Stimulated activated naive CD4-positive, alpha-beta T cell treated with Interleukin-2 at 50 U/mL for 16 hours (primary cell): ENCODE measurements at regions not wholly inside any gene's neighbourhood (a gene's known extent, or its start where the extent isn't known, plus 50 kb on each side); places are given as distances from the start of the nearest gene placed in this dataset.

Experiments
- DNase-seq: peaks from one replicate; lab custom pipeline; 2025; lab: John Stamatoyannopoulos, UW

DNA sequence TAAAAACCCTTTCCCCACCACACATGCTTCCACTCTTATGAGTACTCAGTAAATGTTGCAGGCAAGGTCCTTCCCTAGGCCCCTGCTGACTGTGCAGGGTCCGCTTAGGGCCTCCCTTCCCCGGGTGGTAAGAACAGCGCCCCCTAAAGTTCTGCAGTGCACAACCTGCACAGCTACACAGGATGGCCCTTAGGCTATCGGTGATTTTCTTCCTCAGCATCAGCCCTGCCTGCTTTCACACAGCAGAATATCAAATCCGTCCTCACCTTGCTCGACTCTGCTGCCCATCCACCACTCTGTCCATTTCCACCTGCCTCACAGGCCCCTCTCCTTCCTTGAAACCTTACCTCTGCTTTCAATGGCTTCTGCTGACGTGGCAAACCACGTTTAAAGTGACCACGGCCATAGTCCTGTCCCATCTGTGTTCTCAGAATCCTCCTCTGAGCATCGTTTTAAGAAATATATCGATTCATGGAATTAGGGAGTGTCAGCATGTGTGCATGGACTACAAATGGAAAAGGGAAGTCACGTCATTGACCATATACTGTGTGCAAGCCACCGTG lies 51.4 kb upstream of the TMEM132E start:
- no peak for DNase-seq

DNA sequence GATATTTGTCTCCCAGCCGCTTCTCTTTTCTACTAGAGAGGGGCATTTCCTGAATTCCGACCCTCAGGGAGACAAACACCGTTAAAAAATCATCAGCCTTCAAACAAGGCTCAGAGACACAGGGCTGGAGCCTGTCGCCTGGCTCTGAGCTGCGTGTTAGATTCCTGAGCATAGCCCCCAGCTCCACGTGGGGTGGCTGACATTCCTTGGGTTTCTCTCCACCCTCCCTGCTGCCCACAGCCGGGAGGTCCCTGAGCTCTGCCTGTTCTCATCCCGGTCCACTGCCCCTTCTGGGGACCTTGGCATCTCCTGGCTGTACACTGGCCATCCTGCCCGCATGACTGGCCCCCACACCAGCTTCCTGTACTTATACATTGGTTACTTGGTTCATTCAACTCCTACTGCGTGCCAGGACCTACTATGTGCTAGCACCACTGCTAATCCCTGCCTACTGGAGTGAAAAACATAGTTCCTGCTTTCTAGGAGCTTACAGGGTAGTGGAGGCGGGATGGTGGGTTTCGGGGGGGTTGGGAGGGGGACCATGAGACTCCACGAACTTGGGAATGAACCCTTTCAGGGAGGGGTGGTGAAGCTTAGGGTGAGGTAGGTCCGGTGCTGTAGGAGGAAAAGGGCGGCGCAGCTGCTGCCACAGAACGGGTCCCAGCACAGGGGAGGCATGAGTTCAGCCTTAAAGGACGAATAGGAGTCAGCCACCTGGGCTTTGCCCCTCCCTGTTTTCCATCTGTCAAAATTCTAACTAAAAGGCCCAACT lies 52.1 kb upstream of the TMEM132E start:
- DNase-seq: no peak

DNA sequence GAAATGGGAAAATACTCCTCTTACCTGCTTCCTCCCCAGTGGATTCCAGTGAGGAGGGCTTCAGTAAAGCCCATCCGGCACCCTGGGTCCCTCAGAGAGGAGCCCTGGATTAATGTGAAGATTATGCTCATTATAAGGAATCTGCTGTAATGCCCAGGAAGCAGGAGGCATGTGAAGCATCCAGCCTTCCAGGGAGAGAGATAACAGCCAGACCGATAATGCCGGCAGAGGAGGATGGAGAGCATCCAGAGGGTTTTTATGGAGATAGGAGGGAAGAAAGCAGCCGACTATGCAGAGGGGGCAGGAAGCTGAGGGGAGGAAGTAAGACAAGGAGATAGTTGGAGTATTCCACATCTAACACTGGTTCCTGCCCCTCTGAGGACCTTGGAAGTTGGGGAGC lies 53.7 kb upstream of the TMEM132E start:
- no peak for DNase-seq

DNA sequence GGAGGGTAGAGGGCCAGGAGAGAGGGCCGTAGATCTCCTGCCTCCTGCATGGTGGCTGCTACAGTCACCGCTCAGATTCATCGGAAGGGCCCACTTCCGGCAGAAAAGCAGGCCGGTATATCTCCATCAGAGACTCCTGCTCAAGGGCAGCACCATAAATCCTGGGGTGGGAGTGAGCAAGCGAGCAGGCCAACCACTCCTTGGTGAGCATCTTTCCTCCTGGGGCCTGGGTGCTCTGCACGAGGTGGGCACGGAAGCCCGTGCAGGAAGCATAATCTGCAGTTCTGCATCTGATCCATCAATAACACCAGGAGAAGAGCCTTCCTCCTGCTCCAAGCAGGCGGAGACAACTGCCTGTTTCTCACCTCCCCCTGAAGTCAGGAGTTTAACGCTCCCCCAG lies 57.4 kb upstream of the TMEM132E start:
- DNase-seq: no peak

DNA sequence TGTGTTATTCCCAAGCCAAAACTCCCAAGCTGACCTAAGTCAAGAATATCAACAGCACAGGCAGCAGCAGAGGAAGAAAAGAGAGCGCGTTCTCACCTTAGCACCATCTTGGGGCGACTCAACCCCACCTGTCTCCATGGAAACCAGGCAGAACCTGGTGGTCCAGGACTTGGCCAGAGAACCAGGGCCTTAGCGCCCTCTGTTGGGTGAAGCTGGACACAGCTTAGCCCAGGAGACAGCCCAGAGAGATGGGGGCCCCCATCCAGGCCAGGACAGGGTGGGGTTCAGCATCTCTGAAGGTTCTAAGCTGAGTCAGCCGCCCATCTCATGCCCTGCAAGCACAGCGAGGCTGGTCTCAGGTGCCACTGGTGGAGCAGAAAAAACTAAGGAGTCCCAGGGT lies 60.1 kb upstream of the TMEM132E start:
- DNase-seq: no peak

DNA sequence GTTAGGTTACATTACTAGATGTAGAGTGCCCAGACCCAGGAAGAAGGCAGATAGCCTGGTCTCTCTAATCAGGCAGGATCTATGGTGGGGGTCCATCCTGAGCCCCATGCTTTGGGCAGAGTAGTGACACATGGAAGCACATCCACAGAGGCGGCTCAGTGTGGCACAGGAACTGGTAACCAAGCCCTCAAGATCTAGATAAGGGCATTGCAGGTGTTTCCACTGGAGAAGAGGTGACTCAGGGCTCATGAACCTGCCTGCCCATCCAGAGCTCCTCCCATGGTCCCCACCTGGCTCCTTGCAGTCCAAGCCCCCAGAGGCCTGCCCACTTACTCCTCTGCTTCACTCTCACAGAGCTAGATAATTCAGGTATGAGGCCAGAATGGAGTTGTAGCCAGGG lies 62.0 kb upstream of the TMEM132E start:
- DNase-seq: no peak

DNA sequence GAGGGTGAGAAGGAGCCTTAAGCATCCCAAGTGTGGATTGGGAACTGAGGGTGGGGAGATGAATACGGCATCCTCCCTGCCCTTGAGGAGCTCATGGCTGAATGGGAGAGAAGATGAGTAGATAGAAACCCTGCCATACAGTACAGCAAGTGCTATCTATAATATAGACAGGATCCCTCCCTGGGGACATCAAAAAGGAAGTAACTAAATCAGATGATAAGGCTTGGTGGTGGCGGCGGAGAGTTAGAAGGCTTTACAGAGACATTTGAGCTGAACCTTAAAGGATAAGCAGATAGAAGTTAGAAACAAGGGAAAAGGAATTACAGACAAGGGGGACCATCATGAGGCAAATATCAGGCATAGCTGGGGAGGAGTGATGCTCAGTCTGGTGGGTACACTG lies 67.5 kb upstream of the TMEM132E start:
- DNase-seq: no peak

DNA sequence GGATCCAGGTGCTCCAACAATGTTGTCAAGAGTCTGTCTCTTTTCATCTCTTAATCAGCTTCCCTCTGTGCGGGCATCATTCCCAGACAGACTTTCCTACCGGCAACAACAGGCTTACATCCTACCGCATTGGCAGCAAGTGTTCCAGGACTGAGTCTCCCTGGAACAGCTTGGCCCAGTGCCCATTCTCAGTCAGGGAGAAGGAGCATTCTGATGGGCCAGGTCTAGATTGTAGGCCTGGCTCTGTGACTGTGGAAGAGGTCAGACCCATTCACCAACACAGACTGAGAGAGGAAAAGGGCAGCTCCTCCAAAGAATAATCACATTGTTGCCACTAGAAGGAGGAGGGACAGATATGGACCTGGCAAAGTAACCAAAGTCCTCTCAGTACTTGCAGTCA lies 68.1 kb upstream of the TMEM132E start:
- no peak for DNase-seq

DNA sequence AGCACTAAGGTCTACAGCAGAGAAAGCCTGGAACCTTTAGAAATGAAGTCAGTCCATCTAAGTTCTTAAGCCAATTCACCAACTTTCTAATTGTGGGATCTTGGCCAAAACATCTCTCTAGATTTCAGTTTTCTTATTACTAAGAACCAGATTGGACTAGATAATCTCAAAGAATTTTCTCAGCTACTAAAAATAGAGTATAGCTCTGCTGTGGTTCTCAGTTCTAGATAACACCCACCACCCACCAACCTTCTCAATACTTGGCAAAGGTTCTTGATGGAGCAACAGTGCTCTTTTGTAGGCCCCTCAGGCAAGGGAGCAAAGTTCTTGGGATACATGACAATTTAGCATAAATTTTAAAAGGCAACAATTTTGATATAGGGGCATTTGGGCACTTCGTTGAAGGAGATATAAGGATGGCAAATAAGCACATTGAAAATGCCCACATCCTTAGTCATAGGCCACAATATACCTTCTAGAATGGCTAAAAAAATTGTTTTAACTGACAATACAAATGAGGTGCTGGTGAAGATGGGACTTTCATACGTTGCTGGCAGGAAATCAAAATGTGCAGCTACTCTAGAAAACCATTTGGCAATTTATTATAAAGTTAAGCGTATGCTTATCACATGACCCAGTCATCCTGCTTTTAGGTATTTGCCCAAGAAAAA lies 74.4 kb upstream of the TMEM132E start:
- DNase-seq: no peak

DNA sequence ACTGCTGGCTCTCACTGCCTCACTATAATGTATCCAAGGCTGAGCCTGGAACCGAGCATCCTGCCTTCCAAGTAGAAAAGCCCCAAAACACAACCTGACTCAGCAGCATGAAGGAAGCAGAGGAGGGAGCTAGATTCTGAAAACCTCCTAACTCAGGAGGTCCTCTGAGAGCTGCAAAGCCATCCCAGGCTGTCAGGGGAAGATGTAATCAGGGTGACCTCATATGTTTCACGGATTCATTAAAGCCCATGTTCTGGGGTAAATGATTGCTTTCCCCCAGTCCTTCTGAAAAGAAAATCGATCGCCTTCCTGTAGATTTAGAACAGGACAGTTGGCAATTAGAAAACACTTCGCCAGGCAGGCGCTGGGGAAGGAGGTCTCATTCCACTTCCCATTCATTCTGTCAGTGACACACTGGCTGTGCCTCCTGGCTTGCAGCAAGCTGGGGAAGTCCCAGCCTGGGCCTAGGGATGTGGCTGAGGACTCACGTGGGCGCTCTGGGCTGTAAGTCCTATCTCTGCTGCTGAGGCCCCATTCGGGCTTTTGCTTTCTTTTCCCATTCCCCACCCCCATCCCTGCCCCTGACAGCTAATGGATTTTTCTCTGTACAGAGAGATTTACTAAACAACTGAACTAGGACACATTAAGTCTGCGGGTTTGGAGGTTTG lies 75.7 kb upstream of the TMEM132E start:
- DNase-seq: no peak

DNA sequence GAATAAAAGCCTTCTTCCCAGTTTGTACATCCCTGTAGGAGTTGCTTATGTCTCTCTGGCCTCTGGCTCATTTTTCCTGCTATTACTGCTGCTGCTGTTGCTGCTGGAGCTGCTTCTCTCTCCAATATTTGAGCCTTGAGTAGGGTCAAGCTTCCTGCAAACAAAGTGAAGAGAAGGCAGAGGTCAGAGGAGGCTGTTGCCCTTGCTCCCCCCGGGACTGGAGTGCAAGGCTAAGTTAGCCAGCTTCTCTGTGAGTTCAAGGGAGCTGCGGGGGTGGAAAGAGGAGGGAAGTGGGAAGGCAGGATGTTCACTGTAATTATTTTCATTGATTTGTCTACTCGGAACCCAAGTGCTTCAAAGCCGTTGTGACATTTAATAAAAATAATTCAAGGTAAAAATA lies 77.0 kb upstream of the TMEM132E start:
- no peak for DNase-seq

DNA sequence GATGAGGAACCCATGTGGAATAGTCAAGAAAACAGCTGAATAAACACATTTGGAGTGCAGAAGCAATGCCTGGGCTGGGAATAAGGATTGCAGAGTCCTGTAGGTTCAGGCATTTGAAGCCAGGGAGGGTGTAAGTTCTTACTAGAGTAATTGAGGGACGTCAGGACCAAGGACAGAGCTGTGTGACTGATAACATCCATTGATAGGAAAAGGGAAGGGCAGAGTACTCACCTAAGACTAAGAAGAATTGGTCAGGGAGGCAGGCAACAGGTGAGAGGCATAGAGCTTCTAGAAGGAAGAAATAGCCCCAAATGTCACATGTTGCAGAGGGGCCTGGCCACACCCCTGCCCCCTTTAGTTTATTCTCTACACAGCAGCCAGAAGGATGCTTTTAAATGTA lies 79.8 kb upstream of the TMEM132E start:
- DNase-seq: no peak

DNA sequence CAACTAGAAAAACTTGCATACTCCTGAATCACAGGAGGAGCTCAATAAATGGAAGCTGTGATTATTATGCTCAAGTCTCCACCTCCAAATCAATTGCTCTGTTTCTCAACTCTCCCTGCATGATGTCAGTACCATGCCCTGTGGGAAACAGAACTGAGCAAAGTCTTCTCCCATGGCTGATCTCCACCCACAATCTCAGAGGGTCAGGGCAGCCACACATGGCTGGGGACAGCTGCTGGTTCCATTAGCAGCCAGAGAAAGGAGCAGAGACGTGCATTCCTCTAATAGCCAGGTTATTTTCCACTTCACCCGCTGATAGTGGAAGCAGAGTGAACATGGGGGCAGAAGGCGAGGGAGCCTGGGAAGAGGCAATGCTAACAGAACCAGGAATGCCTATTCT lies 85.5 kb upstream of the TMEM132E start:
- DNase-seq: no peak

DNA sequence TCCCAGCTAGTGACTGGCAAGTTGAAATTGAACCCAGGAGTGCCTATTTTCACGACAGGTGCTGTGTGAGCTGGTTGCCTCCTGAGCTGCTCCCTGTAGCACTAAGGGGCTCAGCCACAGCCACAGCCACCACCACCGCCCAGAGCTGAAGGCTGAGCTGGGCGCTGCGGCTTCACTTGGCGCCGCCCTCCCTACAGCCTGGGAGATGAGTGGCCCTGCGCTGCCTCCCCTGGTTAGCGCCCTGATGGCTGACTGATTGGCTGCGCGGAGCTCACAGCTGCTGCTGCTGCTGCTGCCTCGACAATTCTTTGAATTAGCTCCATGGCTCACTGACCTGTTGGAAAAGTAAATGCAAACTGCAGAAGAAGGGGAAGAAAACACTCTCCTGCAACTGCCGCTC lies 91.8 kb upstream of the TMEM132E start:
- DNase-seq: no peak

DNA sequence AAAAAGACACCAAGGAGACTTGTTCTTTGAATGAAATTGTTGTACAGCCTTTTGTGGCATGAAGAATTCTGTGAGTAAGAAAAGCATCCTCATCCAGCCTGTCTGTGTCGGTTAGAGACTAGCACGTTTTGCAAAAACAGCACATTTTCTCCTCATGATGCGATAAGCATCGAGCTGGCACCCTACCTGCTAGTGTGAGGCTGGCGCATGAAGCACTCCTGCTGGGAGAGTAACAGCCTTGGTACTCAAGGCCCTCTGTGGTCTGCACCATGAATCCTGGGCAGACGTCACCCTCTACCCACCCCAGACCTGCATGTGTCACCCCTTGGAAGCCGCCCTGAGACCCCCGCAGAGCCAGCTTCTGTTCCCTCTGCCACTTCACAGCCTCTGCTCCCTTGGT lies 92.6 kb upstream of the TMEM132E start:
- DNase-seq: no peak

DNA sequence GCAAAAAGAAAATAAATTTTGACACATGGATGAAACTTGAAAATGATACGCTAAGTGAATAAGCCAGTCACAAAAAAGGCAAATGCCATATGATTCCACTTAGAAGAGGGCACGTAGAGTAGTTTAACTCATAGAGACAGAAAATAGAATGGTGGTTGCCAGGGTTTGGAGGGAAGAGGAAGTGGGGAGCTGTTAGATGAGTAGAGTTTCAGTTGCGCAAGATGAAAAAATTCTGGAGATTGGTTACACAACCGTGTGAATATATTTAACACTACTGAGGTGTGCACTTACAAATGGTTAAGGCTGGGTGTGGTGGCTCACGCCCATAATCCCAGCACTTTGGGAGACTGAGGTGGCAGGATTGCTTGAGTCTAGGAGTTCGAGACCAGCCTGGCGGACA lies 93.4 kb upstream of the TMEM132E start:
- DNase-seq: no peak

DNA sequence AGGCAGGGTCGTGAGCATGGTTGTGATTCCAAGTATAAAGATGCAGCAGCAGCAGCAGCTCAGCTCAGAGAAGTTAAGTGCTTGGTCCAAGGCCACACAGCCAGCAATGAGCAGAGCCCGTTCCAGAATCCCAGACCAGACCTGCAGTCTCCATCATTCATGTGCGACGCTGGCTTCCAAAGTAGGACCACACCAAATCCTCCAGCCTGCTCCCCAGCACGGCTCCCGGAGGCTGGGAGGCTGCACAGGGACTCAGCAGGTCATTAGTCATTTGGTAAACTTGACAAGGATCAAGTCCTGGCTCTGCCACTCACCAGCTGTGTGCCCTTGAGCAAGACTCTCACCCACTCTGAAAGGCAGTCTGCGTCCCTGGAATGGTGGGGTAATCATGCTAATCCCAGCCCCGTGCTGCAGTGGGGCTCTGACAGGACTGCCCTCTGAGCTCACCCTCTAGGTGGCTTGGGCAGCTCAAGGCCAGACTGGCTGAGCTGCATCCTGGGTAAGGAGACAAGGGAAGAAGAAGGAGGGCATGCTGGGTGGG lies 95.1 kb upstream of the TMEM132E start:
- DNase-seq: no peak

DNA sequence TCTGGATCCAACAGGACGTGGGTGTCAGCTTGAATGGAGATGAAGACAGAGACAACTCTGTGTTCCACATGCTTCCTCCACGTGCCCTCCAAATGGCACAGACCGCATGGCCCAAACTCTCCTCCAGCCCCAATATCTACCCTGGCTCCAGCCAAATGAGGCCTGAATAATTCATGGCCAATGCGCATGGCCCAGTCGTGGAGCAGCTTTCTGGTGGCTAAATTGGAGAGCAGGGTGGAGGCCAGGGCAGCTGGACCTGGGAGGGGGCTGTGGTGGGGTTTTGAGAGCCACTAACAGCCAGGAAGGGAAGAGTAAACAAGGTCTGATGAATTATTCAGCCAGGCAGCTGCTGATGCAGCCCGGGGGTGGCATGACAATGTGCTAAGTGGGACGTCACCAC lies 96.7 kb upstream of the TMEM132E start:
- no peak for DNase-seq

DNA sequence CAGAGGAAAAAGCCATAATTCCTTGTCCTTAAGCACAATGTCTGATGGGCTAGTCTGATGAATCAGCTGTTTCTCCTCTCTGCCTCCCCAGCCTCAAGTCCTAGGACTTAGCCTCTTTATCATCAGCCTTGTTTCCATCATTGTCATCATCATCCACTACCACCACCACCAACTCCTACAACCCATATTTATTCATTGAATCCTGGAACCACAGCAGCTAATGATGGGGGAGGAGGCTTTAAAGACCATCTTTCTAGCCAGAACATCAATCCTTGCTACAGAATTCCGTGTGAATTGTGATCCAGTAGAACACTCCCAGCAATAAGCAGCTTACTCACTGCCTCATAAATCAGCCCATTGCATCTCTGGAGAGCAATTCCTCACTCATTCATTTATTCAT lies 97.6 kb upstream of the TMEM132E start:
- DNase-seq: no peak

DNA sequence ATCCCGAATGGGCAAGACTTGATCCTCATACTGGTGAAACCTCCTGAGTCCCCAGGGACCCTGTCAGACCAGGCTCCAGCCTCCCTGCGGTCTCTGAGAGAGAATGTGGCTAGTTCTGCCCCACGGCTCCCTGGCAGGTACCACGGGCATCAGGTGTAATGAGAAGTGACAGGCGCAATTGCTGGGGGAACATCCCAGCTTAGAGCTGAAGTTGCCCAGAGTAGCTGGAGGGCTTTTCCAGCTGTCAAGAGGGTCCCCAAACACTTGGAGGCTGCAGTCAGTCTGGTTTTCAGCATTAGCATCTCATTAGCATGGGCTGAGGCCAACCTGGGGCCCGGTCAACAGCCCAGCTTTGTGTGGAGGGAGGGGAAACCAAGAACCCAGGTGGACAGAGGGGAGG lies 100.0 kb upstream of the TMEM132E start:
- no peak for DNase-seq

DNA sequence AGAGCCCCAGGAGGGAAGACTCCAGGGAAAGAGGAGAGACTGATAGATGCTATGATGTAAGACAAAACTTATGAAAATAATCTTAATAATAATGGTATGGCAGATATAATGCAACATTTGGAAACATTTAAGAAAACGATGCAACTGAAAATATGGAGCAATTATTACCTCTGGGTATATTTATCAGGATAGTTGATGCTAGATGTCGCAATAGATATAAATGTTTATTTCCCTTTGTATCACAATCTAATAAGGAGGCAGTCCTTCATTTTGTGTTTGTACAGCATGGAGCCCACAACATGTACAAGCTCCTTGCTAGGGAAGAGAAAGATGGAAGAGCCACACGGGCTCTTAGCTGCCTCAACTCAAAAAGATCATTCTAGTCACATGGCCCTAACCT lies 101.1 kb upstream of the TMEM132E start:
- no peak for DNase-seq

DNA sequence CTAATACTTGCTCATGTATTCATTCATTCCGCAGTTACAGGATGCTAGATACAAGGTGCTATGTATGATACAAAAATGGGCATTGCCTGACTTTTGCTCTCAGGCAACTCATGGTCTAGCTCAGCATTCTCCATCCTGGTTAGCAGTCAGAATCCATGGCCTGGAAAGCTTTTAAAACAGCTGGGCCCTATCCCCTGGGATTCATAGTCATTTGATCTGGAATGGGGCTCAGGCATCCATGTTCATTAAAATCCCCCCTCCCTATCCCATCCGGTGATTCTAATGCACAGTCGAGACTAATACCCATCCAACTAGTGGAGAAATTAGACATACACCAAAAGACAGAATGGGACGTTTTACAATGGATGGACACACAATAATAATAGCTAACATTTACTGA lies 104.1 kb upstream of the TMEM132E start:
- DNase-seq: no peak

DNA sequence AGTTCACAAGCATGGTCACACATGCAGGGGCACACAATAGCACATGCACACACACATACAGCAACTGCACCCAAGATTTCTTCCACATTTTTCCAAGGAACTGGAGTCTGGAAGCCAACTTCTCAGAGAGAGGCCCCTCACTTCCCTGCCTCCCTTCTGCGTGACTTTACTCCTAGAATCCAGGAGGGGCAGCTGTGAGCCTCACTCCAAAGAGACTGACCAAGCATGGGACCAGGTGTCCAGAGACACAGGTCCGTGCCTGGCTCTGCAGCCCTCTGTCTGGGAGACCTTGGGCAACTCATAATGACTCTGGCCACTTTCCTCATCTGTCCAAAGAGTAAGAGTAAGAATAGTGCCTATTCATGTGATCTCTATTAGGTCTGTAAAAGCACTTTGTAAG lies 104.7 kb upstream of the TMEM132E start:
- no peak for DNase-seq
